Heart right ventricle (tissue), 16 donors: ENCODE measurements at regions not wholly inside any gene's neighbourhood (a gene's known extent, or its start where the extent isn't known, plus 50 kb on each side); places are given as distances from the start of the nearest gene placed in this dataset.

Source experiments
- ATAC-seq, 8 donors: fragments of 200-7000 bp; cut with Tn5 transposase; one replicate each; pipeline ENCODE4 v1.9.1; 2020; ENCODE audit warnings: mild to moderate bottlenecking in 8 of 8, moderate library complexity in 8 of 8, moderate number of reproducible peaks in 1 of 8
- DNase-seq, 2 donors: peaks; one replicate each; pipeline ENCODE4 v3.0.0-alpha.2; 2020
- H3K27ac ChIP-seq, 10 donors: fragments of 200-600 bp; sonication (generic) in 2 of 10; one replicate each; pipeline versions ENCODE4 v1.5.0 to v1.8.0; 2020 to 2022; ENCODE audit warnings: mild to moderate bottlenecking in 3 of 10
- H3K27me3 ChIP-seq, 7 donors: fragments of 200-600 bp; one replicate each; pipeline ENCODE4 v1.8.0; 2021 to 2022; ENCODE audit warnings: mild to moderate bottlenecking in 2 of 7
- H3K36me3 ChIP-seq, 9 donors: fragments of 200-600 bp; sonication (generic) in 1 of 9; one replicate each; pipeline versions ENCODE4 v1.5.0 to v1.8.0; 2020 to 2022; ENCODE audit warnings: mild to moderate bottlenecking in 2 of 9
- H3K4me1 ChIP-seq, 9 donors: fragments of 200-600 bp; sonication (generic) in 1 of 9; one replicate each; pipeline versions ENCODE4 v1.5.0 to v1.8.0; 2020 to 2022; ENCODE audit warnings: mild to moderate bottlenecking in 4 of 9
- H3K4me3 ChIP-seq, 10 donors: fragments of 200-600 bp; sonication (generic) in 2 of 10; one replicate each; pipeline versions ENCODE4 v1.5.0 to v1.8.0; 2020 to 2022; ENCODE audit warnings: mild to moderate bottlenecking in 7 of 10, moderate library complexity in 2 of 10
- H3K9me3 ChIP-seq, 11 donors: fragments of 200-600 bp in 10 of 11; sonication (generic) in 2 of 11; one replicate each; pipeline versions ENCODE4 v1.5.0 to v1.8.0; 2013 to 2022; ENCODE audit warnings: mild to moderate bottlenecking in 2 of 11, control low read depth in 1 of 11, moderate library complexity in 1 of 11
- WGBS, 2 donors: extraction: QIAGEN DNeasy Blood & Tissue Kit; methylation state at CpG; one replicate each; pipeline ENCODE4 v1.1.7; 2013; ENCODE audit warnings: inconsistent platforms in 1 of 2; 5-methylcytosine and 5-hydroxymethylcytosine counted together
- intact Hi-C, 10 donors: fragments of 100-400 bp; cut with DNase I; formaldehyde crosslinking; loops; one replicate each; pipeline versions ENCODE4 v1.11.1 to v1.14.2; 2022
- TF ChIP-seq, protein P1 (sequence below), 9 donors: fragments of 200-600 bp; sonication (generic) in 2 of 9; IDR thresholded peaks; one replicate each; pipeline versions ENCODE4 v1.5.0 to v1.8.0; 2021 to 2022; ENCODE audit warnings: antibody characterized with exemption in 9 of 9, mild to moderate bottlenecking in 5 of 9, moderate library complexity in 1 of 9
- donor health status: Arrhythmogenic right ventricular cardiomyopathy.
- donor health status: ischemic (EF 13 %, LVEDD 7.1; RV severe dilation, severe dysfunction).
- donor health status: healthy with polysubstance abuse.
- donor health status: DM: no; HTN: yes; CAD: no.
- donor health status: DM: no; HTN: no; CAD: no.
- donor health status: ischemic (EF 25% LVEDD 6.9; RV normal size, moderate dysfunction).
- donor health status: ischemic (EF 25% LVEDD 5.7; RV mildly dilated, moderate dysfunction).
- donor health status: healthy.
- donor health status: DM: yes; HTN: yes; CAD: no.
- donor health status: Ischemic cardiomyopathy.
- donor health status: ischemic (EF 35%, LVEDD 5.7; RV mildly dilated, moderate dysfunction).
- donor health status: nonischemic (EF 11% LVEDD 7.7; RV severe dilation, severe dysfunction).
- donor health status: DM: yes; HTN: yes; CAD: no.
- donor health status: PGD.
- donor health status: ischemic (EF 29% LVEDD 5.4; RV normal size, mild dysfunction).
- donor health status: nonischemic (EF 23%, LVEDD 6.1; RV moderate dilation, normal function).

DNA sequence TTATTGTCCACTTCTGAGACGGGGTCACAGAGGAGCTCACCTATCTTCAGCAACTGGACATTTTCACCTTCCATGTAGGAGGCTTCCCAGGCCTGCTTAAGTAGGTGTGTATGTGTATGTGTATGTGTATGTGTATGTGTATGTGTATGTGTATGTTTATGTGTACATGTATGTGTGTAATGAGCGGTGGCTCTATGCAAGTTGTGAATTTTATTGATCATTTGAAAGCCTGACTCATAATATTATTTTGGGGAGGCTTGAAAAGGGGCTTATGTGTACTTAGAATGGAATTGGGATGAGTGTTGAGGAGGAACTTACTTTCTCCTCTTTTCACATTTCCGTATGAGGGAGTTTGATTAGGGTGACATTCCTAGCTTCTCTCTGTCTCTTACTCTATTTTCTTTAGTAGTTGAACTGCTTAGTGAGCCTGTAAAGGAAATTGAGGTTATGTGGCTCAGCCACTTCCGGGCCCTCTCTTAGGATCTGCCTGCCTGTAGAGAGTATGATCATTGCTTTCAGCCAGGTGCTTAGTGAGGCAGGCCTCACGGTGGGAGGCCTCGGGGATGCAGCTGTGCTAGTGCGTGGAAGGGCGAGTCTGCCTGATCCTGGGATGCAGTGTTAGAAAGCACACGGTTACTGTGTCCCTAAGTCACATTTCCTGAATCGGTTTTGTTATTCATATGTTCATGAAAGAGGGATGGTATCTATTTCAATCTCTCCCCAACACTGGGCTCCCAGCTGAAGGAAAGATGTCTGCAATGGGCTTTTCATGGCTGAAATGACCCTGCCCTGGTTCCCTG is 61.0 kb downstream of the IER5 start:
- no peaks in the 10 kb centered on the region for H3K27me3 ChIP-seq
- DNase-seq (no peak), ATAC-seq (no peak)
- H3K27ac ChIP-seq: peak overlapping the region in 9 of 10 donors; percentile 25 to 97 (median 93)
- H3K36me3 ChIP-seq: no peaks in the 10 kb centered on the region
- no peak overlapping the region for H3K4me3 ChIP-seq
- intact Hi-C loops: loop anchor here in 5 of 10 donors (2.0 to 10.0 kb wide), 6 partner anchors 265 to 635 kb away; partner anchors contain the start of gene XPR1 (in 1 of the 5)
- TF ChIP-seq, protein P1, sequence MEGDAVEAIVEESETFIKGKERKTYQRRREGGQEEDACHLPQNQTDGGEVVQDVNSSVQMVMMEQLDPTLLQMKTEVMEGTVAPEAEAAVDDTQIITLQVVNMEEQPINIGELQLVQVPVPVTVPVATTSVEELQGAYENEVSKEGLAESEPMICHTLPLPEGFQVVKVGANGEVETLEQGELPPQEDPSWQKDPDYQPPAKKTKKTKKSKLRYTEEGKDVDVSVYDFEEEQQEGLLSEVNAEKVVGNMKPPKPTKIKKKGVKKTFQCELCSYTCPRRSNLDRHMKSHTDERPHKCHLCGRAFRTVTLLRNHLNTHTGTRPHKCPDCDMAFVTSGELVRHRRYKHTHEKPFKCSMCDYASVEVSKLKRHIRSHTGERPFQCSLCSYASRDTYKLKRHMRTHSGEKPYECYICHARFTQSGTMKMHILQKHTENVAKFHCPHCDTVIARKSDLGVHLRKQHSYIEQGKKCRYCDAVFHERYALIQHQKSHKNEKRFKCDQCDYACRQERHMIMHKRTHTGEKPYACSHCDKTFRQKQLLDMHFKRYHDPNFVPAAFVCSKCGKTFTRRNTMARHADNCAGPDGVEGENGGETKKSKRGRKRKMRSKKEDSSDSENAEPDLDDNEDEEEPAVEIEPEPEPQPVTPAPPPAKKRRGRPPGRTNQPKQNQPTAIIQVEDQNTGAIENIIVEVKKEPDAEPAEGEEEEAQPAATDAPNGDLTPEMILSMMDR (IDR thresholded peaks at IDR 0.05): no peak
- H3K9me3 ChIP-seq: peaks cover 0 to 10% (median 0%) of the 10 kb centered on the region in 11 donors
- peaks cover 11 to 69% (median 40%) of the 10 kb centered on the region in 9 donors for H3K4me1 ChIP-seq
- 83 to 88% methylated on average over 10 of the region's 10 CpGs for WGBS, 2 donors

DNA sequence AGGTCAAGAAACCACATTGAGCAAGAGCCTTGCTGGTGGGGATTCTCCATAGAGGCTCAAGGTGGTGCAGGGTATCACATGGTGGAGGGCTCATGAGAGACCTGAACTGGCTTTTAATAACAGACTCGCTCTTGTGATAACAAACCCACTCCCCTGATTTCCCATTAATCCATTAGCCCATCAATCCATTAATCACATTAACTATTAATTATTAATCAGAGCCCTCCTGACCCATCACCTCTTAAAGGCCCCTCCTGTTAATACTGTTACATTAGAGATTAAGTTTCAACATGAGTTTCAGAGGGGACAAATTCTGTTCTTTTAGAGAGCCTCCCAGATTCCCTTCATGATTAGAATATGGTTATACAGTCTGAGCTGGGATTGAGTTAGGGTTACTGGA is 61.8 kb downstream of the IER5 start:
- Histone ChIP-seq H3K36me3 (no peaks in the 10 kb centered on the region), H3K27ac (peak overlapping the region in 8 of 10 donors; percentile 57 to 97 (median 93)), H3K4me1 (peaks cover 11 to 69% (median 40%) of the 10 kb centered on the region in 9 donors), H3K4me3 (no peak overlapping the region), H3K9me3 (peaks cover 0 to 13% (median 0%) of the 10 kb centered on the region in 11 donors), H3K27me3 (no peaks in the 10 kb centered on the region)
- TF ChIP-seq, protein P1 (IDR thresholded peaks at IDR 0.05): no peak
- intact Hi-C loops: loop anchor here in 3 of 10 donors (2.0 to 10.0 kb wide), 3 partner anchors 515 to 628 kb away; partner anchors contain the start of gene XPR1 (in 1 of the 3)
- ATAC-seq (no peak), DNase-seq (no peak)
- 92 to 100% methylated on average over 1 of the region's 1 CpG for WGBS, 2 donors

DNA sequence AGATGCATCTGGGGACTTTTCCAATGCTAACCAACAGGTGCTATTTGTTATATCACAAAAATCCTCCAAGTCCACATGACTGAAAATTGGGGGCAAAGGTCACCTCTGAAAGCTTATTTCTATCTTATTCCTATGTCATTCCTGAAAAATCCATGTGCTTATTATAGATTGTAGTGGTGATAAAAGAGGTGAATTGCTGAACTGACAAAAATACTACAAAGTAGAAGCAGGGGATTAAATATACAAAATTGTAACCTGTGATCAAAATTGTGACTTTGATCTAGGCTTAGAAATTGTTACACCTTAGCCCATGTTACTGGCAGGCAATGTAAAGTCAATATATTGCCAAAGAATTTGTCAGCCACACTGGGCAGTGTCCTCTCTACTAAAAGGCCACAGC is 62.3 kb downstream of the IER5 start:
- Histone ChIP-seq H3K9me3 (peaks cover 0 to 13% (median 0%) of the 10 kb centered on the region in 11 donors), H3K4me1 (peaks cover 11 to 69% (median 40%) of the 10 kb centered on the region in 9 donors), H3K27me3 (no peaks in the 10 kb centered on the region), H3K36me3 (no peaks in the 10 kb centered on the region), H3K27ac (peak overlapping the region; percentile 75 to 97 (median 92)), H3K4me3 (no peak overlapping the region)
- intact Hi-C loops: loop anchor here in 3 of 10 donors (2.0 to 10.0 kb wide), 3 partner anchors 516 to 629 kb away; partner anchors contain the start of gene XPR1 (in 1 of the 3)
- TF ChIP-seq, protein P1 (IDR thresholded peaks at IDR 0.05): no peak
- ATAC-seq: no peak
- DNase-seq: no peak

DNA sequence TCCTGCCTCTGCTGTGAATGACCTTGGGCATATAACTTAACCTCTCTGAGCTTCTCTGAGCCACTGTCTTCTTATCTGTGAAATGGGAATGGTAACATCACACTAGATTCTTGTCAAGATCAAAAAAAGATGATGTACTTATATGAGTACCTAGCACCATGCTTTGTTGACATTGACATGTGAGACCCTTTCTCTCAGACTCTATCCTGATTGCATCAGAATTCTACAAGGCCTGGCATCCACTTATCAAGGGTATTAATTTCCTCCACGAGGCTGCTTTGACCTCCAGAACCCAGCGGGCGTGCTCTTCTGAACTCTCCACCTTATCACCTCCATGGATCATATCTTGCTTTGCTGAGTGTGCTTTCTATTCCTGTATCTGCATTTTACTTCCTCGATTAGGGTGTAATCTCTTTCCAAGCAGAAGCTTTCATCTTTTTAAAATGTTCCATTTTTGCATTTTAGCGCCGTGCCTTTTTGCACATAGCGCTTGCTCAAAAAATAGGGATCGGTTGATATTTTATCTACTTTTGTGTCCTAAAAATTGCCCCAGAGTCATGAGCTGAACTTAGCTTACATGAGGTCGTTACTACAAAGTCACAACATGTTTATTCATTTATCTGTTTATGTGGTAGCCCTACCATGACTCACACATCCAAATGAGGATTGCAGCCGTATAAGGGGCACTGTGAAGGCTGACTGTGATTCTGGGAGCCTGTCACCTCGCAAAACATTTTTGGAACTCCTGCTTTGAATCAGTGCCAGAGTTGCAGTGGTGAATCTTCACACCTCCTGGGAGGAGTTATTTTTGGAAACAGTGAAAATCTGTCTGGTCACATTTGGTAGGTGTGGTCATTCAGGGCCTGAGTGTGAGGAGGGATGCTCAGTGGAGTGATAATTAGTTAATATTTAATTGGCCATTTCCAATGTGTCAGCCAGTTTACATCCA is 63.2 kb downstream of the IER5 start:
- TF ChIP-seq, protein P1 (IDR thresholded peaks at IDR 0.05): no peak
- 40 to 43% methylated on average over 11 of the region's 11 CpGs for WGBS, 2 donors
- Histone ChIP-seq H3K9me3 (peaks cover 0 to 7% (median 0%) of the 10 kb centered on the region in 11 donors), H3K36me3 (no peaks in the 10 kb centered on the region), H3K4me3 (no peak overlapping the region), H3K27me3 (no peaks in the 10 kb centered on the region), H3K27ac (peak overlapping the region; percentile 75 to 97 (median 92)), H3K4me1 (peaks cover 11 to 69% (median 40%) of the 10 kb centered on the region in 9 donors)
- DNase-seq (peak in 1 of 2 donors; percentile 82), ATAC-seq (peak; percentile 56 to 82 (median 77))
- intact Hi-C loops: loop anchor here in 3 of 10 donors (2.0 to 10.0 kb wide), 4 partner anchors 63 to 629 kb away; partner anchors contain the start of genes IER5 (in 1 of the 3) and XPR1 (in 1 of the 3)
